GM21529 (cell line): ENCODE measurements at regions not wholly inside any gene's neighbourhood (a gene's known extent, or its start where the extent isn't known, plus 50 kb on each side); places are given as distances from the start of the nearest gene placed in this dataset.
"Not testable (repeated sequence)": the region's sequence is repeated elsewhere in the genome, so short reads cannot be mapped to it uniquely, and the experiment has no call there.

Experiments used
- ATAC-seq: cut with Tn5 transposase; IDR thresholded peaks from one replicate; pipeline ENCODE4 v1.9.1; 2021; ENCODE audit not compliant: unreplicated experiment

DNA sequence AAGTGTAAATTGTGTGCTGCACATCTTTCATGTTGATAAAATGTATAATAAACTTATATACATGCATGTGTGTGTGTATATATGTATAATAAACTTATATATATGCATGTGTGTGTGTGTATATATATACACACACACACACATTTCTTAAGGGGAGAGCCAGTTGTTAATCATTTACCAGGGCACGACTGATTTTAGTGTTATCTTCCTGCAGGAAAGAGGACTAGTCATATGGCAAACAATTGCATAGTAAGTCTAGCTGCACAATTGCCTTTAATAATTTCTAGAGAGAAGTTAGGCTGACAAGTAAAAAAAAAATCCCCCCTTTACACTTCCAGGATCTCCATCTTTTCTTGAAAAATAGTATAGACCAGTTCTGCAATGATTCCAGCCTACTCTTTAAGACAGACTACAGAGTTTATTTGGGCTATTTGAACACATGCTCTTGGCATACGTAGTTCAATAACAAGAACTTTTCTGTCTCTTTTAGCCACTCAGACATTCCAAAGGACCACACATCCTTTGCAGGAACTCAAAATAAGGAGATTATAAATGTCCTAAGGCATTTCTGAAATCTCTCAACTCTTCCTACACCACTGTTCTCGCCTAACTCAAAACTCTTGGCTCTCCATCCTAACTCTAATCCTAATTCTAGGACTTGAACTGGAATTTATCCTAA is 163.6 kb upstream of the SETMAR start:
- peak; percentile 53 for ATAC-seq

DNA sequence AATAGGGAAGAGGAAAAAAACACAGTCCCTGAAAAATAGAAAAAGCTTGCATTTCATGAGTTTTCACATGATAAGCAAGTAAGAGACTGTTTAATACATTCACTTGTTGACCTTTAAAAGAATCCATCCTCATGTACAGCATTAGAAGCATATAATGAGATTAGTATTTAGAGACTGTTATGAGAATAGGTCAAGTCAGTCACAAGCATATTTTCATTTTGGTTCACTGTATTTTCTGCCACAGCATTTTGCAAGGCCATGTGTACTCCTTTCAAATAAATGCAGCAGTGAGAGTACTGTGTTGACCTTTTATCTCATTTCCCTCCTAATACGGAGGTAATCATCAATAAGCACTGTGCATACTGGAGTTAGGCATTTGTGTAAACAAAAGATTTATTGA is 162.2 kb upstream of the SETMAR start:
- no peak for ATAC-seq

DNA sequence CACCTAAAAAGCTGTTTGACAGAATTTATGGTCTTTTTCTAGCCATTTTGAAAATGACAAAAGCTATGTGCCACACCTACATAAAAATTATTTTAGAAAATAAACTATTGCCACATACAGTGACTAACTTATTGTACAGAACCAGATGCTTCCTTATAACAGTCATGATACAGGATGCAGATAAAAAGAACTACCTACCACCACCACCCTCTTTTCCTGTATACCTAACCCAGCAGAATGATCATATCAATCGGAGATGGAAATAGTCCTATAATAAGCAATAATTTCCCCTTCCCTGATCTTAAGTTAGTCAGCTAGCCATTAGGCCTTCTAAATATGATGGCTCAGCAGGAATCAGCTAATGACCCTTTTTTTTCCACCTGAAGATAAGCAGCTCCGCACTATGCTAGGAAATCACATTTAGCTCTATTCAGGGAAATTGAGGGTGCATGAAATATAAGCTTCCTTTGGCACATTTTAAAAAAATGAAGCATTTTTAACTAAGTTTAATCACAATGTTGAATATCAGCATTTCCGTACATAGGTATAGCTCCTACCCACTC is 155.5 kb upstream of the SETMAR start:
- no peak for ATAC-seq

DNA sequence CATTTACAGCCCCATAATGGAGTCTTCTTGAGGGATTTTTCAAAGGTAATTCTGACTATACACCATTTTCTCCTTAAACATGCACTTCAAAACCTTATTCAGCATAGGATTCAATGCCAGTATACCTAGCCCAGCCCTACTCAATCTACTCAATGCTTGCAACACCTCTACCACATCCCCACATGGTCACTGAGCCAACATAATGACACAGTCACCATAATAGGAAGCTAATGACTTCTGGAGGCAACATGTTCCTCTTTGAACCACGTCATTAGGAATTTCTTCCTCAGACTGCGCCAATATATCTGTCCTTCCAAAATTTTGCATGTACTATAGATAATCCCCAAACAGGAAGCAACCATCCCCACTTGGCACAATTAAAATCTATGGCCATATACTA is 153.9 kb upstream of the SETMAR start:
- ATAC-seq = no peak

DNA sequence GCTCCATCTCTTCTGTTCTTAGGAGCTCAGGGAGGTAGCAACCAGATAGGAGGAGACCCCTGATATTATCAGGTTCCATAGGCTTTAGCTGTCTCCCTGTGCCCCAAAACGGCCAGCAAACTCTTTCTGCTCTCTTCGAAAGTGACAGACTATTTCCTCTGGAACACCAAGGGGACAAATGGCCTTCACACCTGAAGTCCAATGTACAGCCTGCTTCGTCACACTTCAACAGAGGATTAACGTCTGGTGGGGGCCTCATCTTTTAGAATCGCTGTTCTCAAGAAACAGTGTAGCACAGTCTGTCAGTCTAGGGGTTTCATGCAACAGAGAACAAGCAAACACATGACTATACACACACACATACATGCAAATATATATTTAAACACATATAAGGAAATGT is 152.4 kb upstream of the SETMAR start:
- no peak for ATAC-seq

DNA sequence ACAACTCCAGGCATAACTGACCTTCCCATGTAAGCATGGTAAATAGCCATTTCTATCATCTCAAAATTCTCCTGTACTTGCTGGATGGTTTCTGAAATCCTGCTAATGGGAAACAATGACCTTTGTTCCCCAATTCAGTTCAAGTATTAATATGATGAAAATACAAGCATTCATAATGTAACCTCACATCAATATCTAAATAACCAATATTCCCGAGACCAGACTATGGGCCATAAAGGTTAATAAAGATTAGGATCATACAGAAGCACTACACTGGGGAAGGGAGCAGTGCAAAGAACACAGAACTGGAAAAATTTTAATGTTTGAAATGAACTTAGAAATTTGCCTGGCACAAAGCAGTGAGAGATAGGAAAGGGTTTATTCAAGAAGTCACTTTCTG is 151.3 kb upstream of the SETMAR start:
- ATAC-seq = no peak

DNA sequence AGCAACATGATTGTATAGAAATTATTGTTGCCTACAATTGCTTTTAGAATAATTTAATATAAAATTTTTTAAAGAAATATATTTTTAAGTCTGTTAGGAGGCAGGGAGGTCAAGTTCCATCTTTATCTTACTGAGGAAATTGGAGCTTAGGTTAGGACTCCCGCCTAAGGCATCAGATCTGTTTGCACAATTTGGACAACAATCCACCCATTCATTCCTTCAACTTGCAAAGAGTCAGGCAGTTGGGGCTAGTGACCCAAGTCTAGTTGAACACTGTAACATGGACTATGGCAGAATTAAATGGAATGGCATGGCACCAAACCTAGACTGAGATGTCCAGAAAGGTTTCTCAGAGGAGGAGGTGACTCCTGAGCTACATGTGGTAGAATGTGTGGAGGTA is 149.4 kb upstream of the SETMAR start:
- ATAC-seq = no peak

DNA sequence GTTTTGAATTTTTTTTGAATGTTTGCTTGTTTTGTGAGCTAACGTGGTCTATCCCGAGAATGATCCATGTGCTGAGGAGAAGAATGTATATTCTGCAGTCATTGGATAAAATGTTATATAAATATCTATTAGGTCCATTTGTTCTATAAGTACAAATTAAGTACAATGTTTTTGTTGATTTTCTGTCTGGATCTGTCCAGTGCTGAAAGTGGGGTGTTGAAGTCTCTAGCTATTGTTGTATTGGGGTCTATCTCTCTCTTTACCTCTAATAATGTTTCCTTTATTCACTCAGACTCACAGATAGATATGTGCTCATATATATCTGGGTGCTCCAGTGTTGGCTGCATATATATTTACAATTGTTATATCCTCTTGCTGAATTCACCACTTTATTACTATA is 144.8 kb upstream of the SETMAR start:
- no peak for ATAC-seq

DNA sequence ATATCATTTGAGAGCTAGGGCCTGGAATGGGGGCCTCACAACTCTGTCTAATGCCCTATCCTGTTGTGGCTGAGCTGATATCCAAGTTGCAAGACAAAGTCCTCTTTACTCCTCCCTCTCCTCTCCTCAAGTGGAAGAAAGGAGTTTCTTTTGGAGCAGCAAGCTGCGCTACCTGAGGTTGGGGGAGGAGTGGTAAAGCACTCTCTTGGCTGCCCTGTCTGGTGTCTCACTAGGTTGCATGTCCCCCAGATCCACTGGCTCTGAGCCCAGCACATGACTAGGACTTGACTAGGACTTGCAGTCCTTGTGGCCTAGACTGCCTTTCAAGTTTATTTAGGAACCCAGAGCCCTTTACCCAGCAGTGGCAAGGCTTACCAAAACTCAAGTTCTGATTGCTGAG is 141.1 kb upstream of the SETMAR start:
- ATAC-seq = no peak

DNA sequence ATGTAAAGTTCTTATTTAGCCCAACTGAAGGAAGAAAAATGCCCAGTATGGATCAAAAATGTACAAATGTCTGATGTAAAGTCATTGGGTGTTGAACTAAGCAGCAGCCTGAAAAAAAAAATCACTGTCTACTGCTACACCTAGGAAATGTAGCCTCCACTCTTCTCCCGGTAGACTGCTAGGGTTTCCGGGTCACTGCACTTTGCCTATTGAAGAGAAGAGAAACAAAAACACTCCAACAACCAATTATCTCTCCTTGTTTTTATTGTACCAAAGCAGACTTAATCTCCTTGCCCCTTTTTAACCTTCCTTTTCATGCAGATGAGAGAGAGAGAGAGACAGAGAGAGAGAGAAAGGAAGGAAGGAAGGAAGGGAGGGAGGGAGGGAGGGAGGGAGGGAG is 140.2 kb upstream of the SETMAR start:
- ATAC-seq = no peak

DNA sequence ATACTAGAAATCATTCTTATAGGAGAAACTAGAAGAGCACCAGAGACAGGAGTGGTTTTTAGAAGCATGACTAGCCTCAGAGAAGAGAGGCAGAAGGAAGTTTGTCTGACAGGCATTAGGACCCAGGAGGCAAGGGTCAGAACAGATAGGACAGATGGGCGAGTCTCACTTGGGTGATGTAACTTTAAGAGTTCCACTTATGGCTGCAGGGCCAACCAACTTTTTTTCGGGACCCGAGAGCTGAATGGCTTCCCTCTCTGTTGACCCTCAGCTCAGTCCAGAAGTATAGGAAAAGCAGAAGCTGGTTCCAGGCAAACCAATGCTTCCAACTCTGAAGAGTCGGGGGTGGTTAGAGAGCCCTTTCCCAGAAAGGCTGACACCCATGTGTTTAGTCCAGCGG is 136.6 kb upstream of the SETMAR start:
- no peak for ATAC-seq

DNA sequence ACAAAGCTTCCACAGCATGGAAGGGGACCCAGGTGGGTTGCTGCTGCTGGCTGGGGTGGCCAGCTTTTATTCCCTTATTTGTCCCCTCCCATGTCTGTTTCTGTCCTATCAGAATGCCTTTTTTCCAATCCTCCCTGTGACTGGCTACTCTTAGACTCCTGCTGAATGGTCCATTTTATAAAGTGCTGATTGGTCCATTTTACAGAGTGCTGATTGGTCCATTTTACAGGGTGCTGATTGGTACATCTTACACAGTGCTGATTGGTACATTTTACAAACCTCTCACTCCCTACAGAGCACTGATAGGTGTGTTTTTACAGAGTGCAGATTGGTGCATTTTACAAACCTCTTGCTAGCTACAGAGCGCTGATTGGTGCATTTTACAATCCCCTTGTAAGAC is 135.9 kb upstream of the SETMAR start:
- ATAC-seq = not testable (repeated sequence)

DNA sequence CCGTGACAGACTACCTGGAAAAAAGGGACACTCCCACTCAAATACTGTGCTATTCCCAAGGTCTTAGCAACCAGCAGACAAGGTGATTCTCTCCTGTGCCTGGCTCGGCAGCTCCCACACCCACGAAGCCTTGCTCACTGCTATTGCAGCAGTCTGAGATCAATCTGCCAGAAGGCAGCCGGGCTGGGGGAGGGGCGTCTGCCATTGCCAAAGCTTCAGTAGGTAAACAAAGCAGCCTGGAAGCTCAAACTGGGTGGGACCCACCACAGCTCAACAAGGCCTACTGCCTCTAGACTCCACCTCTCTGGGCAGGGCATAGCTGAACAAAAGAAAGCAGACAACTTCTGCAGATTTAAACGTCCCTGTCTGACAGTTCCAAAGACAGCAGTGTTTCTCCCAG is 128.4 kb upstream of the SETMAR start:
- ATAC-seq = no peak

DNA sequence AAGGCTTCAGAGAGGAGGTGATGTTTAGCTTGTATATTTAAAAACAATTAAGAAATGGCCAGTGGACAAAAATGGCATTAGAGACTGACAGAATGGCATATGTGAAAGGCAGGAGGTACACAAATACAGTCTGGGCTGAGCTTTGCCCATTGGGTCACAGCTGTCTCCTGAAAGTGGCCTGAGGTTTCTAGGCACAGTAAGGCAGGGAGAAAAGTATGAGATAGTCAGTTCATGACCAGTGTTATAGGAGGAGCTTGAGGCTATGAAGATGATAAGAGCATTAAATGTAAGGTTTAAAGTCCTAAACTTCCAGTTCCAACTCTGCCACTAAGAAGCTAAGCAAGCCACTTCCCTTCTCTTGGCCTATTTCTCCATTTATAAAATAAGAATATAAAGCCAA is 111.2 kb upstream of the SETMAR start:
- ATAC-seq = no peak

DNA sequence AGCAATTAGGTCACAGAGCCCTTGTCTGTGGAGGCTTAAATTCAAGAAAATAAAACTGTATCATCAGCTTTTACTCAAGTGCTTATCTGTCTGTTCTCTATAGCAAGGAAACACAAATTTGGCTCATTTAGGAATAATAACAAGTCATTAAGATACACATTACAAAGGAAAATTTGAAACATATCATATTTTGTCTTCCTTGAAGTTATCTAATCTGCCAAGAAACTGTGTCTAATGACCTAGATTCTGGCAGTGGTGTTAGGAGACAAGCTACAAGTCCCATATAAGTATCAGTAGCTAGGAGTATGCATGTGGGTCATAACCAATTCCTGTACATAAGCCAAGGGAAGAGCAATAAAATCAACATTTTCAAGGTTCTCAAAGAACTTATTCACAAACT is 108.2 kb upstream of the SETMAR start:
- ATAC-seq = no peak

DNA sequence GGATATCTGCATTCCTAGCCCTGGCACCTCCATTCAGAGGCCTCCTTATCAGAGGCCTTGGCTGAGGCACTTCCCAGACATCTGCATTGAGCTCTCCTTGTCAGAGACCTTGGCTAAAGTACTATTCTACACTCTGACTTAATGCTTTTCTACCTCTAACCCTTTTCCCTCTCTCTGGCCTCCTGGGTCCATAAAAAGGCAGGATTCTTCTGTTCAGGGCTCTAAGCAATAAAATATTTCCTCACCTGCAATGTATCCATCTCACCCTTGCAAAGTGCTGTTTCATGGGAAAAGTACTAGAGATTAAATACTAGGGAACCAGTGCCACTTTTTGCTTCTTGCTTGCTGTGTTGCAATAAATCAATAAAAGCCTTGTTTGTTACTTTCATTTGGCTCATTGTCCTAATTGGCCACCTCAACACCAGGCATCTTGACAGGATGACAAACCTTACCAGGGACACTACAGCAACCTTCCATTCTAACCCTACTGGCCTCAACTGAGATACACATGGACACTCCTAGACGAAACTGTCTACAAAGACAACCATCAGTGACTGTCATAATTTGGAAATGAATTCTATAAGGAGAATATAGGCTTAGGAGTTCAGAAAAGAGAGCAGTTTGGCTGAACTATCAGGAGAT is 106.5 kb upstream of the SETMAR start:
- ATAC-seq = no peak

DNA sequence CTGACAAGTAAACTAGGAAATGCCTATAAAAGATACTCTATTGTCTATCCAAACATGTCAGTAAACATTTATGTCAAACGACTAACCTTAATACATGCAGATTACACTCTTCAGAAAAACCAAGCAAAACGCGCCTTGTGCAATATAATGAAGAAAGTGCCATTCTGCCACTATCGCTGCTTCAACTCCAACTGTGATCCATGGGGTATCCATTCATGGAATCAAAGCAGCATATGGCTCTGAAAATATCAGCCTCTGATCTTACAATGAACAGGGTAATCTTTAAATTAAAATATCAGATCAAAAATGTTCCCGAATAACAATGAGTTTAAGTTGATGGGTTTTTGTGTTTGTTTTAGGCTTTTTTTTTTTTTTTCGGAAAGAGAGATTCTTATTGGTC is 105.5 kb upstream of the SETMAR start:
- ATAC-seq = no peak

DNA sequence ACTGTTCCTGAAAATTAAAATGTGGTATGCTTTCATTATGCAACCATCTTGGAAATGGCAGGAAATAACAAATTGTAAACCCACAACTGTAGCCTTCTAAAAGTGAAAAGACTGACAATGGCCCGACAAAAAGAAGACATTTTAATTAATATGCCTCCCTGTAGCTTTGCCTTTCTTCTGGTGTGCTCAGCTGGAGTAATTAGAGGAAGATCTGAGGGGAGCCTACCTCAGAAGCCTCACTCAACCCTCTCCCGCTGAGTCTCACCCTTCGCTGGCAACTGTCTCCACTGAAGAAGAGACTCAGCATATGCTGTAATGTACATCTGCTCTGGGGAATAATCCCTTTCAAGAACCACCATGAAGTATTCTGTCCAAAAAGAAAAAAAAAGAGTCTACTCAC is 104.7 kb upstream of the SETMAR start:
- no peak for ATAC-seq

DNA sequence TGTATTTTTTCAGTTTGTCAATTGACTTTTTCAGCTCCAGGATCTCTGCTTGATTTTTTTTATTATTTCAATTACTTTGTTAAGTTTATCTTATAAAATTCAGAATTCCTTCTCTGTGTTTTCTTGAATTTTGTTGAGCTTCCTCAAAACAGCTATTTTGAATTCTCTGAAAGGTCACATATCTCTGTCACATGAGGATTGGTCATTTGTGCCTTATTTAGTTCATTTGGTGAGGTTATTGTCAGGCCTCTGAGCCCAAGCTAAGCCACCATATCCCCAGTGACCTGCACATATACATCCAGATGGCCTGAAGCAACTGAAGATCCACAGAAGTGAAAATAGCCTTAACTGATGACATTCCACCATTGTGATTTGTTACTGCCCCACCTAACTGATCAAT is 98.4 kb upstream of the SETMAR start:
- ATAC-seq = not testable (repeated sequence)

DNA sequence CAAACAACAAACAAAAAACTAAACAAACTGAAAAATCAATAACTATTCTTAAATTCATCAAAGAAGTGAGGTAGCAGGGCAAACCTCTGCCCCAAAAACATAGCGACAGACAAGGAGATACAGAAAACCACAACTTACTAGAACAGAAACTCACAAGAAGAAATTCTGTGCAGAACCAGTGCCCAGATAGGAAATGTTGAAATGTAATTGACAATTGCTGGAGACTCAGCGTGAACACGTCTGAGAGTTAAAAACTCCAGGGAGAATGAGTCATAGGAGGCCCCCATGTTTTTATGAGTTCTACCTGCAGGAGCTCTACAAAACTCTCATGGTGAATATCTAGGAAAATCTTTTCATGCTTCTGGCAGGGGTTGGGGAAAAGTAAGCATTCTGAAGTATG is 95.5 kb upstream of the SETMAR start:
- no peak for ATAC-seq

DNA sequence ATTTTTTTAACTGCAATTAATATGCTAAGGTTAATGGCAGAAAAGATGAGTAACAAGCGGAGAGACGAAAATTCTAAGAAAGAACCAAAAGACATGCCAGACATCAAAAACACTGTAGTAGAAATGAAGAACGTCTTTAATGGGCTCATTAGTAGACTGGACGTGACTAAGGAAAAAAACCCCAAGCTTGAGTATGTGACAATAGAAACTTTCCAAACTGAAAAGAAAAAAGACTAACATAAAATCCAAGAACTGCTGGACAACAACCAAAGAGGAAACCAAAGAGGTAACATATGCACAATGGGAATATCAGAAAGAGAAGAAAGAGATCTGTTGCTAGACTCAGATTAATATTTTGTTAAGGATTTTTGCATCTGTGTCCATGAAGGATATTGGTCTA is 94.6 kb upstream of the SETMAR start:
- no peak for ATAC-seq

DNA sequence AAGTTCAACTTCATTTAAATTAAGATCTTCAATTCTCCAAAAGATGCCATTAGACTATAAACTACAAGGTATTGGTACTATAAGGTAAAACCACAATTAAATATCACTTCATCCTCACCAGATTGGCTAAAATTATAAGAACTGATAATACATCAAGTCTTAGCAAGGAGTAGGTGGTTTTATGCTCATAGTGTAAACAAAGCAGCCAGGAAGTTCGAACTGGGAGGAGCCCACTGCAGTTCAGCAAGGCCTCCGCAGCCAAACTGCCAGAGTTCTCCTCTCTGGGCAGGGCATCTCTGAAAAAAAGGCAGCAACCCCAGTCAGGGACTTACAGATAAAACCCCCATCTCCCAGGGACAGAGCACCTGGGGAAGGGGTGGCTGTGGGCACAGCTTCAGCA is 91.6 kb upstream of the SETMAR start:
- no peak for ATAC-seq

DNA sequence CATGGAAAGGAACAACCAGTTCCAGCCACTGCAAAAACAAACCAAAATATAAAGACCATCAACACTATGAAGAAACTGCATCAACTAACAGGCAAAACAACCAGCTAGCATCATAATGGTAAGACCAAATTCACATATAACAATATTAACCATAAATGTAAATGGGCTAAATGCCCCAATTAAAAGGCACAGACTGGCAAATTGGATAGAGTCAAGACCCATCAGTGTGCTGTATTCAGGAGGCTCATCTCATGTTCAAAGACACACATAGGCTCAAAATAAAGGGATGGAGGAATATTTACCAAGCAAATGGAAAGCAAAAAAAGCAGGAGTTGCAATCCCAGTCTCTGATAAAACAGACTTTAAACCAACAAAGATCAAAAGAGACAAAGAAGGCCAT is 89.7 kb upstream of the SETMAR start:
- not testable (repeated sequence) for ATAC-seq
